ENCODE measurements at regions not wholly inside any gene's neighbourhood (a gene's known extent, or its start where the extent isn't known, plus 50 kb on each side); places are given as distances from the start of the nearest gene placed in this dataset.

- H3K9me3 Mint-ChIP-seq (ENCODE audit: unreplicated experiment): peaks cover 3% of the 10 kb centered on the region
- peaks cover 6% of the 10 kb centered on the region for H3K27me3 Mint-ChIP-seq (ENCODE audit: unreplicated experiment)
- H3K36me3 Mint-ChIP-seq (ENCODE audit: unreplicated experiment): no peaks in the 10 kb centered on the region
- DNase-seq: no peak
- no peaks in the 10 kb centered on the region for H3K4me1 Mint-ChIP-seq (ENCODE audit: low read depth, unreplicated experiment)
- TF ChIP-seq CTCF (IDR thresholded peaks at IDR 0.05; ENCODE audit: partially characterized antibody, unreplicated experiment): no peak
- no peak overlapping the region for H3K27ac Mint-ChIP-seq (ENCODE audit: unreplicated experiment)
- H3K4me3 Mint-ChIP-seq (ENCODE audit: unreplicated experiment): no peak overlapping the region
Observed at GRCh38 chr15:27598251-27599009, 500.7 kb downstream of the OCA2 start.

- H3K36me3 Mint-ChIP-seq (ENCODE audit: unreplicated experiment): no peaks in the 10 kb centered on the region
- no peak for TF ChIP-seq CTCF (IDR thresholded peaks at IDR 0.05; ENCODE audit: partially characterized antibody, unreplicated experiment)
- no peak overlapping the region for H3K27ac Mint-ChIP-seq (ENCODE audit: unreplicated experiment)
- H3K4me3 Mint-ChIP-seq (ENCODE audit: unreplicated experiment): no peak overlapping the region
- peaks cover 4% of the 10 kb centered on the region for H3K9me3 Mint-ChIP-seq (ENCODE audit: unreplicated experiment)
- DNase-seq: no peak
- no peaks in the 10 kb centered on the region for H3K4me1 Mint-ChIP-seq (ENCODE audit: low read depth, unreplicated experiment)
- H3K27me3 Mint-ChIP-seq (ENCODE audit: unreplicated experiment): peaks cover 6% of the 10 kb centered on the region
Observed at GRCh38 chr15:27595211-27595610, 503.9 kb downstream of the OCA2 start.

GRCh38 chr15:27592036-27592760, 506.9 kb downstream of the OCA2 start:
- Mint-ChIP-seq H3K27ac (ENCODE audit: unreplicated experiment) (no peak overlapping the region), H3K4me3 (ENCODE audit: unreplicated experiment) (no peak overlapping the region), H3K36me3 (ENCODE audit: unreplicated experiment) (no peaks in the 10 kb centered on the region), H3K27me3 (ENCODE audit: unreplicated experiment) (peaks cover 2% of the 10 kb centered on the region), H3K9me3 (ENCODE audit: unreplicated experiment) (peaks cover 11% of the 10 kb centered on the region), H3K4me1 (ENCODE audit: low read depth, unreplicated experiment) (peaks cover 17% of the 10 kb centered on the region)
- no peak for TF ChIP-seq CTCF (IDR thresholded peaks at IDR 0.05; ENCODE audit: partially characterized antibody, unreplicated experiment)
- no peak for DNase-seq
